SK-MEL-5 (cell line): ENCODE measurements at regions not wholly inside any gene's neighbourhood (a gene's known extent, or its start where the extent isn't known, plus 50 kb on each side); places are given as distances from the start of the nearest gene placed in this dataset.
A peak's percentile ranks its signal among the peaks of the same experiment; 100 is the strongest.
"Not testable (repeated sequence)": the region's sequence is repeated elsewhere in the genome, so short reads cannot be mapped to it uniquely, and the experiment has no call there.

ENCODE experiments used
- DNase-seq: peaks from one replicate; pipeline ENCODE4 v3.0.0-alpha.2; 2016; ENCODE audit warnings: low read depth, low spot score
- in situ Hi-C: cut with HindIII; loops from 2 replicates; pipeline ENCODE4 v1.10.0; 2016; ENCODE audit warnings: low sequenced_read_pairs, high pct_unique_total_duplicates, low pct_unique_long_range_greater_than_20kb

DNA sequence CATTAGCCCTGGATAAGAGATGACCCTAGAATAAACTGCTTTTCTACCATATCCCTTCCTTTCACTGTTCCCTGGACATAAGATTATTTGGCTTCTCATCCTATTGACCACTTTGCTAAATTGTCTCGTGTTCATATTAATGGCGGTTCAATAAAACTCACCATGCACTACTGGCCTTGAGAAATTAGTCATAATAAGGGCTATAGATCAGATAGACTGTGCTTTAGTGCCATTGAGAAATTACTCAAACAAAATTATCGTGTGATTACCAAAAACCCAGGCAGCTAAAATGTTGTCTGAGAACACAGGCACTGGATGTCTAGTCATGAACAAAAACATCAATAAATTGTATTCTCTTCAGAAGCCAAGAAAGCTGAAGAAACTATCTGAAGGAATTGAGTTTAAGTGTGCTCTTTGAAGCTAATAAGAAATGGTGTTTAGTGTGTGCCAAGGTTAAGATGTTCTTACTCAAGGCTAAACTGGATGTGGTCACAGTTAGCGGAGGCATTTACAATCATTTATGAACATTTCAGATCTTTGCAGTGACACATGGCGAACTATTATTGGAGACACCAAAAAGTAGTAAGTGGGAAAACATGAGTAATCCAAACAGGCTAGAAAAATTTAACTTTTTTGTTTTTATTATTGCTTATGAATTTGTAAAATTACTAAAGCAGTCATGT is 460.4 kb upstream of the RORB start:
- DNase-seq, result peak; percentile 7
- in situ Hi-C loops, result no loop called here

DNA sequence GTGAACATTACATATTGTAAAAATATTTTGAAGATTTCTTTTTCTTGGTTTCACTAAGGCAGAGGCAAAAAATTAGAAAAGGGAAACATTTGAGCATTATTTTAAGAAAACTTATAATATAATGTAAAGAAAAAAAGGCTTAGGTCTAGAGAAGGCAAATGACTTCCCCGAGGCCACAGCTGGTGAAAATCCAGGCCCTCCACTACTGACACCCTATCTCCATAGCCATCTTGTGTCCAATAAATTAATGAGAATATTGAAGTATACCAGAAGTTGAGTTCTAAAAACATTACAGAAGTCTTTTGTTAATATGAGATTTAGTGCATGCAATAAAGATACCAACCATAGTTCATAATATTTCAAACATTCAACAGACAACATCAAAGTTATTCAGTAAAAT is 459.9 kb upstream of the RORB start:
- in situ Hi-C loops, result no loop called here

DNA sequence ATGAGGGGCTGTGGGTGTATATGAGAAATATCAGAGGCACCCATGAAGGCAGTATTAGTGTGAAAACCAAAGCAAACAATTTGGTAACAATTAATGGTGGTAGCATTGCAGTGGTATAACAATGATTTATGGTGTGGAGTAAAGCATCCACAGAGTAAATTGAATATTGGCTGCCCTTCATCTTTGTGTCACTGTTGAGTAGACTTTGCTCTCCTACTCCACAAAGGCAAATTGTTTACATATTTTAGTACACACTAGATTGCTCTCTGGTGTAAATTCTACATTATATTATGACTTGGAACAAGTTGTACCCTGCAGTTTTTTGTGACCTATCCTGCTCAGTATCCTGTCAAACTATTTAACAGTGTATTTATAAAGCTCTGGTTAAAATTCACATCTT is 455.5 kb upstream of the RORB start:
- DNase-seq, result no peak

More for the DNA sequence above, 459.9 kb upstream of the RORB start:
- DNase-seq, result no peak

DNA sequence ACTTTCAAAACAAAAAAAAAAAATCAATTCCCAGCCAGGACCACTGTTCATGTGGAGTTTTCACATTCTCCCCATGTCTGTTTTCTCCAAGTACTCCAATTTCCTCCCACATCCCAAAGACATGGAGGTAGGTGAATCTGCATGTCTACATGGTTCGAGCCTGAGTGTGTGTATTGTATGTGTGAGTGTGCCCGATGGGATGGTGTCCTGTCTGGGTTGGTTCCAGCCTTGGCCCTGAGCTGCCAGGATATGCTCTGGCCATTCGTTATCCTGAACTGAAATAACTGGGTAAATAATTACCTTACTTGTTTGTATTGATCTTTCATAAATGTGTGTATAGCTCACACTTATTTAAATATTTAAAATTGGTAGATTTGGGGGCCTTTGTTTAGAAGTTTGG is 452.3 kb upstream of the RORB start:
- DNase-seq, result no peak
- in situ Hi-C loops, result no loop called here

More for the DNA sequence above, 455.5 kb upstream of the RORB start:
- in situ Hi-C loops, result no loop called here

DNA sequence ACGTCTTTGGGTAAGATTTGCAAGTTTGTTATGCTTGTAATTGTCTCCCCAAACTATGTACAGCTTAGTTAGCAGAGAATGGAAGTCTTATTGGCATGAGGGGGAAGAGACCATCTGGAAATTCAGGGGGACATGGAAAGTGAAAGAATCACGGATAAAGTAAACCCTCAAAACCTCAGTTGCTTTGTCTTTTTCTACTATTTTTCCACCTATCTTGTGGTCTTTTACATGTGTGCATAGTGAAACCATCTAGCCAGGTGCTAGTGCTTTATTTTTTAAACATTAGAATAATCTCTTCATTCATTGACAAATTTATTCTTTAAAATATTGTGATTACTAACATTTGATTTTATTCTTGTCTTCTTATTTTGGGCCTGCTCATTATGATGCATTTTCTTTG is 441.1 kb upstream of the RORB start:
- no peak for DNase-seq
- in situ Hi-C loops, result no loop called here

DNA sequence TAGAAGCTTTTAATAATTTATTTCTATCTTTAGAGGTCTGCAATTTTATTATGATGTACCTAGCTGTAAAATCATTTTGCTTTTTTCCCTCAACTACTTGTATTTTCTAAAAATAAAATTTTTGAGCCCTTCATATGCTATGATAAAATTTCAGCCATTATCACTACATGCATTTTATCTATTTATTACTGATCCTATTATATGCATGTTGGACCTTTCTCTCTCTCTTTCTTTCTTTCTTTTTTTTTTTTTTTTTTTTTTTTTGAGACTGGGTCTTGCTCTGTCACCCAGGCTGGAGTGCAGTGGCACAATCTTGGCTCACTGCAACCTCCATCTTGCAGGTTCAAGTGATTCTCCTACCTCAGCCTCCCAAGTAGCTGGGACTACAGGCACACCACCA is 440.1 kb upstream of the RORB start:
- DNase-seq, in situ Hi-C loops: not testable (repeated sequence)

DNA sequence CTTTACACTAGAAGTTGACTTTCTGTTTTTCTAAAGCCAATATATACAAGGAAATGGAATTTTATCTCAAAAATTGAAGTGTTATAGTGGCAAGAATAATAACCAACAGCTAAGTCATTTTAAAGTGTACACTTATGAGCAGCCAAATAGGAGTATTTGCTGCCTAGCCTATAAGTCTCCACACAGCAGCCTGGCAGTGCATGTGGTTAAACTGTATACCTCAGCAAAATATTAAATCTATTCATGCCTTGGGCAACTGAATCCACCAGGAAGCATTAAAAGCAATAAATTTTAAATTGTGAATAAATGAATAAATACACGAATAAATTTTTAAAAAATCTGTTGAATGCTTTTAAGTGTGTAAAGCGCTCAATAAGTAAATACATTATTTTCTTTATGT is 432.4 kb upstream of the RORB start:
- in situ Hi-C loops, result no loop called here
- DNase-seq, result no peak

DNA sequence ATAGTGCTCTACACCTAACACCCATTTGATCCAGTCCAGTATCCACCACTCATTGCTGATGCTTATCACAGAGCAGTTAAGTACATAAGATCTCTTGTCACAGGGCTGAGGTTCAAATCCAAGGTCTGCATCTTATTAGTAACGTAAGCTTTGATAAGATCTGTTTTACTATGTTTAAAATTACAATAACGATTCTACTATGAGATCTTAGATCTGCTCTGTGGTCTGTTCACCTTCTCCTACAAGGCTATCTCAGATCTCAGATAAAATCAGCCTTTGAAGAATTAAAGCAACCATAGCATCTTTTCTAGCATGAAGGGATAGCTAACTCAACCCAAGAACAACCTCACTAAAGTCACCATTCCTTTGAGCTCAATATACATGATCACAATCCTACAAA is 431.0 kb upstream of the RORB start:
- in situ Hi-C loops, result no loop called here
- DNase-seq, result no peak

DNA sequence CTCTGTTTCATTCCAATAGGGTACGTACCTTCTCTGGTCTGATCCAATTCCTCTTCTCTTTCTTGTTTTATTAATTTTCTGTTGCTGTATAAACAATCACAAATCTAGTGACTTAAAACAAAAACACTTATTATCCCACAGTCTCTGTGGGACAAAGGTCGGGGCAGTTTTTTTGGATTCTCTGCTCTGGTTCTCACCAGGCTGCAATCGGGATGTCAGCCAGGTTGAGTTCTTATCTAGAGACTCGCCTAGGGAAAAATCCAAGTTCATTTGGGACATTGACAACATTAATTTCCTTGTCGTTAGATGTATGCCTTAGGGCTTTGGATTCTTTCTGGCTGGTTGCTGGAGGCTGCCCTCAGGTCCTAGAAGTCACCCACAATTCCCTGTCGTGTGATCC is 430.5 kb upstream of the RORB start:
- no peak for DNase-seq
- in situ Hi-C loops, result no loop called here

DNA sequence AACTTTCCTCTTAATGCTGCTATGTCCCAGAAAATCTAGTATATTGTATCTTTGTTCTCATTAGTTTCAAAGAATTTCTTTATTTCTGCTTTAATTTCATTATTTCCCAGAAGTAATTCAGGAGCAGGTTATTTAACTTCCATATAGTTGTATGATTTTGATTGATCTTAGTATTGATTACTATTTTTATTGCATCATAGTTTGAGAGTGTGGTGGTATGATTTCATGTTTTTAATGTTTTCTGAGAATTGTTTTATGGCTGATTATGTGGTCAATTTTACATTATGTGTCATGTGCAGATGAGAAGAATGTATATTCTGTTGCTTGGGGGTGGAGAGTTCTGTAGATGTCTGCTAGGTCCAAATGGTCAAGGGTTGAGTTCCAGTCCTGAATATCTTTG is 425.6 kb upstream of the RORB start:
- no peak for DNase-seq
- in situ Hi-C loops, result no loop called here

DNA sequence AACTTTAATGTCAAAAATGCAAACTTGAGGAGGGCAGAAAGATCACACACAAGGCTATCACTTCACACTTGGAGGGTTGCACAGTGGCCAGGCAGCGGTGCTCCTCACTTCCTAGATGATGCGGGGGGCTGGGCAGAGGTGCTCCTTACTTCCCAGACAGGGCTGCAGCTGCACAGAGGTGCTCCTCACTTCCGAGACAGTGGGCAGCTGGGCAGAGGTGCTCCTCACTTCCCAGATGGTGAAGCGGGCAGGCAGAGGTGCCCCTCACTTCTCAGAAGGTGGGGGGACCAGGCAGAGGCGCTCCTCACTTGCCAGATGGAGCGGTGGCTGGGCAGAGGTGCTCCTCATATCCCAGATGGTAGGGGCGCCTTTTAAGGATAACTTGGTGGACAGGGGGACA is 423.2 kb upstream of the RORB start:
- no peak for DNase-seq
- in situ Hi-C loops, result no loop called here

DNA sequence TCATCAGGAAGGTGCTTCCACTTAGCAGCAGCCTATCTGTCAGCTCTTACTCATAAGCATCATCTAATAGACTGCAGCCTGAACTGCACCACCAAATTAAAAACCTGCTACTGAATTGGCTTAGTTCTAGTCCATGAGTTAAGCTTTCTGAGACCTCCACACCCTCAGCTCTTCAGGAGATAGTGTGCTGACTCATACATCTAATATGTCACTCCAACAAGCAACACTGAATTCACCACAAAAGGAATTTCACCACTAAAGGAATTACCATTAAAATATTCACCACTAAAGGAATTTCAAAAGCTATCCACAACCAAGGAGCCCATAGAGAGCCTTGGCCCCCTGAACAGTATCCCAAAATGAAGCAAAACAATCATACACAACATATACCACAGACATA is 418.5 kb upstream of the RORB start:
- no peak for DNase-seq
- in situ Hi-C loops, result no loop called here

DNA sequence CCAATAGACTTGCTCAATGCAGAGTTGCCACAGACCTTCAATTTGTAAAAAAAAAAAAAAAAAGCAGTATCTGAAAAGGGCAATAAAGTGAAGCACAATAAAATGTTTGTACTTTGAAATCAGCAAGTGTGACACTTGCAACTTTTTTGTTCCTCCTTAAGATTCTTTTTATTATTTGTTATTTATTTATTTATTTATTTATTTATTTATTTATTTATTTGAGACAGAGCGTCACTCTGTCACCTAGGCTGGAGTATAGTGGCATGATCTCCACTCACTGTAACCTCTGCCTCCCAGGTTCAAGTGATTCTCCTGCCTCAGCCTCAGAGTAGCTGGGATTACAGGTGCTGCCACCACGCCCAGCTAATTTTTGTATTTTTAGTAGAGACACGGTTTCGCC is 416.5 kb upstream of the RORB start:
- in situ Hi-C loops, DNase-seq: not testable (repeated sequence)

DNA sequence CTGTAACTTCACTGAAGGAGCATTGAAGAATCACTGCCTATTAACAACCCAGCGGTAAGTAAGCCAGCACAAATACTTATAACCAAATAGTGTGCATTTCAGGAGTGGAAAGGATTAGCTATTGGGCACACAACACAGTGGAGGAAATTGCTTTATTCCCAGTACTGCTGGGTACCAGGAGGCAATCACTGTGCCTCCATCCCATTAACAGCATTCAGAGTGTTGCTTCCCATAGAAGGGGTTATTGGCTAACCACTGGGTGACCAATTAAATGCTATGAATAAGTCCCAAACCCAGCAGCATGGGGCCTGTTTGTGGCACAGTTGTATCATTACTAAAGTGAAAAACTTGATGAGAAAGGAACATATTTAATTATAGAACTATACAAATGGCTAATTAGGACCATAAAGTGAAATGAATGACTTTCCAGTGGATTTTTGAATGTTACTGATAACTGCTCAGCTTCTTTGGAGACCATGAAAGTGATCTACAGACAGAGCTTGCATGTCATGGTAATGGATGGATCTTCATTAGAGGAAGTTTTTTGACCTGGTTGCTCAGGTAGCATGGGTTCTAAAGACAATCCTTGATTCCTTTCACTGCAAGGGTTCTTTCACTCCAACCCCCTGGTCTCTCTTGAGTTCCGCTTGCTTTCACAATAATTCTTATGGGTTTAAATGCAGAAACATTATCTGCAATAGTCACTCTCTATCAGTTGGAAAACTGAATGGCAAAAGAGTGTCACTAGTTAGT is 413.3 kb upstream of the RORB start:
- in situ Hi-C loops, result no loop called here
- DNase-seq, result no peak

DNA sequence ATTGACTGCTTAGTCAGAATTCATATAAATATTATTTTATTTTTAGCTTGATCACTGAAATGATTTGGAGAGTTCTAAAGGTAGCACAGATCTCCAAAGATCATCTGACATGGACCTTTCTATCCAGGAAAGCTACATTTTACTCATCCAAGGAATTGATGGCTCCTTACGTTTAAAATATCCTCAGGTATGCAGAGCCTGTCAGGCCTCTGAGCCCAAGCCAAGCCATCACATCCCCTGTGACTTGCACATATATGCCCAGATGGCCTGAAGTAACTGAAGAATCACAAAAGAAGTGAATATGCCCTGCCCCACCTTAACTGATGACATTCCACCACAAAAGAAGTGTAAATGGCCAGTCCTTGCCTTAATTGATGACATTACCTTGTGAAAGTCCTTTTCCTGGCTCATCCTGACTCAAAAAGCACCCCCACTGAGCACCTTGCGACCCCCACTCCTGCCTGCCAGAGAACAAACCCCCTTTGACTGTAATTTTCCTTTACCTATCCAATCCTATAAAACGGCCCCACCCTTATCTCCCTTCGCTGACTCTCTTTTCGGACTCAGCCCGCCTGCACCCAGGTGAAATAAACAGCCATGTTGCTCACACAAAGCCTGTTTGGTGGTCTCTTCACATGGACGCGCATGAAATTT is 411.6 kb upstream of the RORB start:
- in situ Hi-C loops, DNase-seq: not testable (repeated sequence)

DNA sequence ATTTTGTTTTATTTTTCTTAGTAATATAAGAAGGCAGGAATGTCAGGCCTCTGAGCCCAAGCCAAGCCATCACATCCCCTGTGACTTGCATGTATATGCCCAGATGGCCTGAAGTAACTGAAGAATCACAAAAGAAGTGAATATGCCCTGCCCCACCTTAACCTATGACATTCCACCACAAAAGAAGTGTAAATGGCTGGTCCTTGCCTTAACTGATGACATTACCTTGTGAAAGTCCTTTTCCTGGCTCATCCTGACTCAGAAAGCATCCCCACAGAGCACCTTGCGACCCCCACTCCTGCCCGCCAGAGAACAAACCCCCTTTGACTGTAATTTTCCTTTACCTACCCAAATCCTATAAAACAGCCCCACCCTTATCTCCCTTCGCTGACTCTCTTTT is 406.2 kb upstream of the RORB start:
- in situ Hi-C loops, result not testable (repeated sequence)

DNA sequence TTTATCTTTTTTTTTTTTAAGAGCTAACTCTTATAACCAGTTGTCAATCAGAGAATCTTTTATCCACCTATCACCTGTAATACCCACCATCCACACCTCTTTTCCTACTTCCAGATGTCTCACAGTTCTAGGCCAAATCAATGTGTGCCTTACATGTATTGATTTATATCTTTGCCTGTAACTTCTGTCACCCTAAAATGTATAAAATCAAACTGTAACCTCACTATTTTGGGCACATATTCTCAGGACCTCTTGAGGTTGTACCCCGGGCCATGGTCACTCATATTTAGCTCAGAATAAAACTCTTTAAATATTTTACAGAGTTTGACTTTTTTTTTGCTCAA is 404.7 kb upstream of the RORB start:
- DNase-seq, result no peak
- in situ Hi-C loops, result no loop called here

More for the DNA sequence above, 406.2 kb upstream of the RORB start:
- DNase-seq, result not testable (repeated sequence)

DNA sequence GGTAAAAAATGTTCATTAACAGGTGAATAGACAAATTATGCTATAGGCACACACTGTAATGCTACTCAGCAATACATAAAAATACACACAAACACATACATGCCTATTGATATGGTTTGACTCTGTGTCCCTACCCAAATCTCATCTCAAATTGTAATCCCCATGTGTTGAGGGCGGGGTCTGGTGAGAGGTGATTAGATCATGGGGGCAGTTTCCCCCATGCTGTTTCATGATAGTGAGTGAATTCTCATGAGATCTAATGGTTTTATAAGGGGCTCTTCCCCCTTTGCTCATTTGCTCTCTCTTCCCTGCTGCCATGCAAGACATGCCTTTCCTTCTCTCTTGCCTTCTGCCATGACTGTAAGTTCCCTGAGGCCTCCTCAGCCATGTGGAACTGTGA is 403.1 kb upstream of the RORB start:
- DNase-seq, in situ Hi-C loops: not testable (repeated sequence)

DNA sequence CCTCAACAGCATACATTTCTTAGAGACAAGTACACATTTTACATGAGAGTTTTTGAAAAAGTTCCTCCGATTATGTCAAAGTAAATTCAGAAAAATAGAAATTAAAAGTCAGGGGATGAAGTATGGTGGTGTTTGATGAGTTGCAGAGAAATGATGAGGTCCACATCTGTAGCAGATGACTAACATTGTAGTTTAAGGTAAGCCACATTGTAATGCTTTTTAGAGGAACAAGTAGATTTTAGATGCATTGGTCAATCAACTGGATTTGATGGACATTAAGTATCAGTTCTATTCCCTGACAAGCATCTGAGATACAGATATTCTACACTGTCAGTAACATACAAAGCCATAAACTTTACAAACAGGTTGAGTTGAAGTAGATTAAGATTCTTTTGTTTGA is 402.4 kb upstream of the RORB start:
- in situ Hi-C loops, result no loop called here
- DNase-seq, result no peak
